Progenitor cell of endocrine pancreas (in vitro differentiated cells): ENCODE measurements at regions not wholly inside any gene's neighbourhood (a gene's known extent, or its start where the extent isn't known, plus 50 kb on each side); places are given as distances from the start of the nearest gene placed in this dataset.

ENCODE experiments used
- DNase-seq: peaks from one replicate; pipeline ENCODE4 v3.0.0; 2021; ENCODE audit warnings: low spot score; ENCODE audit not compliant: unreplicated experiment
- H3K27ac Mint-ChIP-seq: 2 replicates; pipeline ENCODE4 v1.8.0; 2021; ENCODE audit warnings: mild to moderate bottlenecking, moderate library complexity, mixed read lengths
- H3K27me3 Mint-ChIP-seq: 2 replicates; pipeline ENCODE4 v1.8.0; 2021; ENCODE audit warnings: mixed read lengths
- H3K36me3 Mint-ChIP-seq: 2 replicates; pipeline ENCODE4 v1.8.0; 2022; ENCODE audit warnings: mixed read lengths; ENCODE audit not compliant: insufficient read depth
- H3K4me1 Mint-ChIP-seq: 2 replicates; pipeline ENCODE4 v1.8.0; 2021; ENCODE audit warnings: low read depth, mixed read lengths
- H3K4me3 Mint-ChIP-seq: 2 replicates; pipeline ENCODE4 v1.8.0; 2021; ENCODE audit warnings: low read depth, mild to moderate bottlenecking, moderate library complexity, mixed read lengths
- H3K9me3 Mint-ChIP-seq: 2 replicates; pipeline ENCODE4 v1.8.0; 2021; ENCODE audit warnings: low read depth, mixed read lengths
- TF ChIP-seq, protein P1 (sequence below): fragments of 200-600 bp; sonication (generic); IDR thresholded peaks from one replicate; pipeline ENCODE4 v1.5.0; 2021; ENCODE audit warnings: antibody characterized with exemption, mild to moderate bottlenecking; ENCODE audit not compliant: unreplicated experiment

DNA sequence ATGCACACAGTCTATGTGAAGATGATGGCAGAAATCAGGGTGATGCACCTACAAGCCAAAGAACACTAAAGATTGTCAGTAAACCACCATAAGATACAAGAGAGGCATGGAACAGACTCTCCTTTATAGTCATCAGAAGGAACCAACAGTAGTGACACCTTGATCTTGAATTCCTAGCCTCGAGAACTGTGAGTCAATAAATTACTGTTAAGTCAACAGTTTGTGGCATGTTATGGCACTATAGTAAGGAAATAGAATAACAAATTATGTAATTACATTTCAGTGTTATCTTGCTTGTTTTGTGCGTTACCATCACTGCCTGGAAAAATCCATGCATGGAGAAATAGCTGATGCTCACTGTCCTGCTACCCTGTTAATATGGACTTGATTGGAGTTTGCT lies 110.2 kb upstream of the LRP1B start:
- H3K27ac Mint-ChIP-seq: no peak overlapping the region
- H3K4me3 Mint-ChIP-seq: no peak overlapping the region
- H3K27me3 Mint-ChIP-seq: no peaks in the 10 kb centered on the region
- H3K36me3 Mint-ChIP-seq: no peaks in the 10 kb centered on the region
- no peaks in the 10 kb centered on the region for H3K4me1 Mint-ChIP-seq
- no peaks in the 10 kb centered on the region for H3K9me3 Mint-ChIP-seq
- TF ChIP-seq, protein P1, sequence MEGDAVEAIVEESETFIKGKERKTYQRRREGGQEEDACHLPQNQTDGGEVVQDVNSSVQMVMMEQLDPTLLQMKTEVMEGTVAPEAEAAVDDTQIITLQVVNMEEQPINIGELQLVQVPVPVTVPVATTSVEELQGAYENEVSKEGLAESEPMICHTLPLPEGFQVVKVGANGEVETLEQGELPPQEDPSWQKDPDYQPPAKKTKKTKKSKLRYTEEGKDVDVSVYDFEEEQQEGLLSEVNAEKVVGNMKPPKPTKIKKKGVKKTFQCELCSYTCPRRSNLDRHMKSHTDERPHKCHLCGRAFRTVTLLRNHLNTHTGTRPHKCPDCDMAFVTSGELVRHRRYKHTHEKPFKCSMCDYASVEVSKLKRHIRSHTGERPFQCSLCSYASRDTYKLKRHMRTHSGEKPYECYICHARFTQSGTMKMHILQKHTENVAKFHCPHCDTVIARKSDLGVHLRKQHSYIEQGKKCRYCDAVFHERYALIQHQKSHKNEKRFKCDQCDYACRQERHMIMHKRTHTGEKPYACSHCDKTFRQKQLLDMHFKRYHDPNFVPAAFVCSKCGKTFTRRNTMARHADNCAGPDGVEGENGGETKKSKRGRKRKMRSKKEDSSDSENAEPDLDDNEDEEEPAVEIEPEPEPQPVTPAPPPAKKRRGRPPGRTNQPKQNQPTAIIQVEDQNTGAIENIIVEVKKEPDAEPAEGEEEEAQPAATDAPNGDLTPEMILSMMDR: no peak
- no peak for DNase-seq

DNA sequence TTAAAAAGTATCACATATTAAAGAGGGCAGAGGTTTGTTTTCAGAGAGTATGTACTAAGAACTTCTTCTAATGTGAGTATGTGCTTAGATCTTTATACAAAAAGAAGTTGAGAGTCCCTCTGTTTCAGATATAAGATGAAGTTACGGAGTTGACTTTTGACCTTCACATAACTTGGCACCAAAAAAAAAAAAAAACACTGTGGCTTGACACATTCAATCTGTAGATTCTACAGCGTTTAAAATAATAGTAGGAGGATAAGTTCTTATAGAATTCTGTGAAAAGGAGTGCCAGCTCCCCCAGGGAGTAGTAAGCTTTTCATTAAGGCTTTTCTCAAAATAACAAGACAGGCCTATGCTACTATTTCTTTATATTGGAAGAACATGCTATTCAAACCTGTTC lies 105.4 kb upstream of the LRP1B start:
- no peak for DNase-seq
- no peaks in the 10 kb centered on the region for H3K36me3 Mint-ChIP-seq
- H3K27me3 Mint-ChIP-seq: no peaks in the 10 kb centered on the region
- no peak overlapping the region for H3K27ac Mint-ChIP-seq
- TF ChIP-seq, protein P1: no peak
- no peaks in the 10 kb centered on the region for H3K4me1 Mint-ChIP-seq
- peaks cover 4% of the 10 kb centered on the region for H3K9me3 Mint-ChIP-seq
- H3K4me3 Mint-ChIP-seq: no peak overlapping the region

DNA sequence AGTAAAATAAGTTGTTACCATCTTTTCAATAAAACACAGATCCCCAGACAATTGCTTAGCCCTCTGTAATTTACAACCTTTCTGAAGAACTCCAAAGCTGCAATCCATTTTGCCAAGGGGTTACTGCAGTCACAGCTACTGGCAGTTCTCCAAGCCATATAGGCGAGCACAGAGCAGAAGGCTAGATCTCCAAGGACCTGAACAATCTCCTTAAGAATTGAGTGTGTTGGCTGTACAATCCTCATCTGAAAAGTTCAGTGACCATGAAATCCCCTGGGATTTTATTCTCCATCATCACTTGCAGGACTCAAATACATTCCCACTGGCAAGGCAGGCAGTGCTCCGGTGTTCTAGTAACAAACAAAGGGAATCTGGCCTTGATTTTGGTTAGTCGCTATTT lies 103.9 kb upstream of the LRP1B start:
- Mint-ChIP-seq H3K27ac (no peak overlapping the region), H3K27me3 (no peaks in the 10 kb centered on the region), H3K4me3 (no peak overlapping the region), H3K4me1 (no peaks in the 10 kb centered on the region), H3K9me3 (peaks cover 4% of the 10 kb centered on the region), H3K36me3 (no peaks in the 10 kb centered on the region)
- TF ChIP-seq, protein P1: no peak
- DNase-seq: no peak

DNA sequence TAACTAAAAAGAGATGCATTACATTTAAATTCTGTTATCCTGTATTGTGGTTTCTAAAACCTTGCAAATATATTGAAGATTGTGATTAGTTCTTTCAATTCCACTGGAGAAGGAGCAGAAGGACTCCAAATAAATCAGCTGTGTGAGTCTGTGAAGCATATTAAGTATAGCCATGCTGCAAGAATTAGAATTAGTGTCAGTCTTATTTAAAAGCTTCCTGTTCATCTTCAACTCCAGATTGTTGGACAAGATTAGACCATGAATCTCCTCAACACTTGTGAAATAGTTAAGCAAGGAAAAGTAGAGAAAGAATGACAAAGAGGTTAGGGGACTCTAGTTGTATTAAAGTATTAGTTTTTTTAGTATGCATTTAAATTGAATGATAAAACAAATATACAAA lies 92.5 kb upstream of the LRP1B start:
- TF ChIP-seq, protein P1: no peak
- H3K9me3 Mint-ChIP-seq: no peaks in the 10 kb centered on the region
- H3K36me3 Mint-ChIP-seq: no peaks in the 10 kb centered on the region
- peak overlapping the region; percentile 39 for H3K27ac Mint-ChIP-seq
- H3K4me3 Mint-ChIP-seq: no peak overlapping the region
- no peak for DNase-seq
- no peaks in the 10 kb centered on the region for H3K4me1 Mint-ChIP-seq
- H3K27me3 Mint-ChIP-seq: no peaks in the 10 kb centered on the region

DNA sequence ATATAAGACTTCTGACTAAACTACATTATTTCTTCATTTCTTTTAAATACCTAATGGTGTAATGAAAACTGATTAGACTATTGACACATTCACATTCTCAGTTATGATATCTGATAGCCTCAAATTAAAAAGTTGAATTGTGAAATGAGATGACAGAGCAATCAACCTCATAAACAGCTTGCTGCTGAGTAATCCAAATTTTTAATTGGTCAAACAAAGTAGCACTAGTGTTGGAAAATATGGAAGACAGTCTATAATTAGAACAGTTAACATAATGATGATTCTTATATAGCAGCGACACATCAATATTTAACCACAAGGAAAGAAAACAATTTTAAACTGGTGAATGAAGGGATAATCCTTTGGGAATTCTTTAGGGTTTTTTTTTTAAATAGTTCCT lies 91.9 kb upstream of the LRP1B start:
- H3K27ac Mint-ChIP-seq: no peak overlapping the region
- no peaks in the 10 kb centered on the region for H3K4me1 Mint-ChIP-seq
- TF ChIP-seq, protein P1: no peak
- H3K36me3 Mint-ChIP-seq: no peaks in the 10 kb centered on the region
- H3K27me3 Mint-ChIP-seq: no peaks in the 10 kb centered on the region
- no peak for DNase-seq
- H3K9me3 Mint-ChIP-seq: no peaks in the 10 kb centered on the region
- H3K4me3 Mint-ChIP-seq: no peak overlapping the region
